OCI-LY7 (cell line): ENCODE measurements at regions not wholly inside any gene's neighbourhood (a gene's known extent, or its start where the extent isn't known, plus 50 kb on each side); places are given as distances from the start of the nearest gene placed in this dataset.

Source experiments
- EZH2phosphoT487 ChIP-seq: fragments of 200-600 bp; sonication (generic); IDR thresholded peaks from 2 replicates; pipeline ENCODE4 v1.6.1; 2018; ENCODE audit warnings: low read depth, borderline replicate concordance, mild to moderate bottlenecking, mixed run types, antibody characterized with exemption, low read length, moderate library complexity, mixed read lengths
- TF ChIP-seq, protein P1 (sequence below): fragments of 200-600 bp; sonication (generic); conservative IDR thresholded peaks from 2 replicates; pipeline ENCODE4 v1.5.1; 2014; ENCODE audit warnings: mild to moderate bottlenecking, antibody characterized with exemption, low read length, moderate library complexity, mixed read lengths

DNA sequence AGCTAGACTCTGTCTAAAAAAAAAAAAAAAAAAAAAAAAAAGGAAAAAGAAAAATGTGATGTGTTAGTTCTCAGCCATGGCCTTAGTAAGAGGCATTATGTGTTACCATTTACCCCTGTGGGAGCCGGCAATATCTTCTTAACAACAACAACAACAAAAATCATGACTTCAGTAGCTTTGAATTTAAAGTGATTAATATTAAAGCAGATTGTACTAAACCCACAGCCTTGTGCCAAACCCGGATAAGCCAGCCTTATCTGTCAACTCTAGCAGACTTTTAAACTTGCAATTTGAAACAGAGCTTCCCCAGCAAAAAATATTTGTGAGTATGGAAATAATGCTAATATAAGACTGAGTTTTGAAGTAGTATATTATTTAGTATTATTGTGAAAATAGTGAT, 462.1 kb upstream of the GNPDA2 start:
- TF ChIP-seq, protein P1, sequence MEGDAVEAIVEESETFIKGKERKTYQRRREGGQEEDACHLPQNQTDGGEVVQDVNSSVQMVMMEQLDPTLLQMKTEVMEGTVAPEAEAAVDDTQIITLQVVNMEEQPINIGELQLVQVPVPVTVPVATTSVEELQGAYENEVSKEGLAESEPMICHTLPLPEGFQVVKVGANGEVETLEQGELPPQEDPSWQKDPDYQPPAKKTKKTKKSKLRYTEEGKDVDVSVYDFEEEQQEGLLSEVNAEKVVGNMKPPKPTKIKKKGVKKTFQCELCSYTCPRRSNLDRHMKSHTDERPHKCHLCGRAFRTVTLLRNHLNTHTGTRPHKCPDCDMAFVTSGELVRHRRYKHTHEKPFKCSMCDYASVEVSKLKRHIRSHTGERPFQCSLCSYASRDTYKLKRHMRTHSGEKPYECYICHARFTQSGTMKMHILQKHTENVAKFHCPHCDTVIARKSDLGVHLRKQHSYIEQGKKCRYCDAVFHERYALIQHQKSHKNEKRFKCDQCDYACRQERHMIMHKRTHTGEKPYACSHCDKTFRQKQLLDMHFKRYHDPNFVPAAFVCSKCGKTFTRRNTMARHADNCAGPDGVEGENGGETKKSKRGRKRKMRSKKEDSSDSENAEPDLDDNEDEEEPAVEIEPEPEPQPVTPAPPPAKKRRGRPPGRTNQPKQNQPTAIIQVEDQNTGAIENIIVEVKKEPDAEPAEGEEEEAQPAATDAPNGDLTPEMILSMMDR, result no peak
- no peak for TF ChIP-seq EZH2phosphoT487
